Smooth muscle cell (in vitro differentiated cells): ENCODE measurements at regions not wholly inside any gene's neighbourhood (a gene's known extent, or its start where the extent isn't known, plus 50 kb on each side); places are given as distances from the start of the nearest gene placed in this dataset.

Experiments
- DNase-seq: peaks from one replicate; lab custom pipeline; 2025; ENCODE audit not compliant: unreplicated experiment; lab: John Stamatoyannopoulos, UW
- H2AFZ ChIP-seq: fragments of 200-600 bp; sonication (generic); 2 replicates; pipeline ENCODE4 v1.6.0; 2016; ENCODE audit warnings: antibody characterized with exemption, low read depth, mild to moderate bottlenecking
- H3F3A ChIP-seq: fragments of 200-600 bp; sonication (generic); 2 replicates; pipeline ENCODE4 v1.6.0; 2017; ENCODE audit warnings: antibody characterized with exemption, low read depth
- H3K27ac ChIP-seq: fragments of 200-600 bp; sonication (generic); 2 replicates; pipeline ENCODE4 v1.5.1; 2016; ENCODE audit warnings: low read depth, mild to moderate bottlenecking
- H3K27me3 ChIP-seq: fragments of 200-600 bp; sonication (generic); 2 replicates; pipeline ENCODE4 v1.6.1; 2016; ENCODE audit warnings: low read depth, mild to moderate bottlenecking
- H3K36me3 ChIP-seq: fragments of 200-600 bp; sonication (generic); 2 replicates; pipeline ENCODE4 v1.5.1; 2016; ENCODE audit warnings: low read depth
- H3K4me1 ChIP-seq: fragments of 200-600 bp; sonication (generic); 2 replicates; pipeline ENCODE4 v1.5.1; 2016; ENCODE audit warnings: low read depth
- H3K4me2 ChIP-seq: fragments of 200-600 bp; sonication (generic); 2 replicates; pipeline ENCODE4 v1.6.0; 2016; ENCODE audit warnings: mild to moderate bottlenecking
- H3K4me3 ChIP-seq: fragments of 200-600 bp; sonication (generic); 2 replicates; pipeline ENCODE4 v1.5.1; 2016; ENCODE audit warnings: mild to moderate bottlenecking
- H3K79me2 ChIP-seq: fragments of 200-600 bp; sonication (generic); 2 replicates; pipeline ENCODE4 v1.6.0; 2016; ENCODE audit warnings: low read depth, mild to moderate bottlenecking
- H3K9ac ChIP-seq: fragments of 200-600 bp; sonication (generic); 2 replicates; pipeline ENCODE4 v1.6.0; 2016; ENCODE audit warnings: low read depth
- H3K9me3 ChIP-seq: fragments of 200-600 bp; sonication (generic); replicated peaks from 2 replicates; pipeline ENCODE4 v1.5.1; 2016; ENCODE audit warnings: low read depth
- H4K20me1 ChIP-seq: fragments of 200-600 bp; sonication (generic); 2 replicates; pipeline ENCODE4 v1.6.0; 2016; ENCODE audit warnings: low read depth
- WGBS: methylation state at CpG from one replicate; pipeline ENCODE4 v1.1.7; 2016; ENCODE audit warnings: low lambda C conversion rate; 5-methylcytosine and 5-hydroxymethylcytosine counted together
- TF ChIP-seq, protein P1 (sequence below): fragments of 200-600 bp; sonication (generic); IDR thresholded peaks from 2 replicates; pipeline ENCODE4 v1.5.1; 2017; ENCODE audit warnings: borderline replicate concordance, mild to moderate bottlenecking, antibody characterized with exemption; ENCODE audit not compliant: insufficient read depth, poor library complexity, severe bottlenecking

DNA sequence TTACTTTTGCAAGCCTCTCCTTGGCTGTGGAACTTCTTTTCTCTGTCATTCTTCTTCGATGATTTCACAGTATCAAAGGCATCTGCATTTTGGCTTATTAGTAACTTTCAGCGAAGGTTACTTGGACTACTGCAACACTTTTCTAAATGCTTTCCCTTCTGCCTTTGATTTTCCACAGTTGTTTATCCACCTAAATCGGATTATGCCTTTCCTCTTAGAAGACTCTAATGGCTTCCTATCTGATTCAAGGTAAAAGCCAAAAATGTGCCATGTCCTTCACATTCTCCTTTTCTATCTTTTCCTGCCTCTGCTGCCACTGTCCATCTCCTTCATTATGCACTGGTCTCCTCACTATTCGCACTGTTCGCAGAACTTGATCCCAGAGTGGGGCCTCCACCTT, 1606.3 kb upstream of the LRRTM3 start:
- Histone ChIP-seq H3K4me2 (no peak overlapping the region), H2AFZ (peak overlapping the region; percentile 59), H4K20me1 (no peaks in the 10 kb centered on the region), H3K4me3 (no peak overlapping the region), H3K27me3 (no peaks in the 10 kb centered on the region), H3K9me3 (no peaks in the 10 kb centered on the region), H3K9ac (no peak overlapping the region), H3K79me2 (no peaks in the 10 kb centered on the region), H3F3A (no peaks in the 10 kb centered on the region), H3K4me1 (no peaks in the 10 kb centered on the region), H3K36me3 (no peaks in the 10 kb centered on the region), H3K27ac (no peak overlapping the region)
- no peak for DNase-seq
- TF ChIP-seq, protein P1, sequence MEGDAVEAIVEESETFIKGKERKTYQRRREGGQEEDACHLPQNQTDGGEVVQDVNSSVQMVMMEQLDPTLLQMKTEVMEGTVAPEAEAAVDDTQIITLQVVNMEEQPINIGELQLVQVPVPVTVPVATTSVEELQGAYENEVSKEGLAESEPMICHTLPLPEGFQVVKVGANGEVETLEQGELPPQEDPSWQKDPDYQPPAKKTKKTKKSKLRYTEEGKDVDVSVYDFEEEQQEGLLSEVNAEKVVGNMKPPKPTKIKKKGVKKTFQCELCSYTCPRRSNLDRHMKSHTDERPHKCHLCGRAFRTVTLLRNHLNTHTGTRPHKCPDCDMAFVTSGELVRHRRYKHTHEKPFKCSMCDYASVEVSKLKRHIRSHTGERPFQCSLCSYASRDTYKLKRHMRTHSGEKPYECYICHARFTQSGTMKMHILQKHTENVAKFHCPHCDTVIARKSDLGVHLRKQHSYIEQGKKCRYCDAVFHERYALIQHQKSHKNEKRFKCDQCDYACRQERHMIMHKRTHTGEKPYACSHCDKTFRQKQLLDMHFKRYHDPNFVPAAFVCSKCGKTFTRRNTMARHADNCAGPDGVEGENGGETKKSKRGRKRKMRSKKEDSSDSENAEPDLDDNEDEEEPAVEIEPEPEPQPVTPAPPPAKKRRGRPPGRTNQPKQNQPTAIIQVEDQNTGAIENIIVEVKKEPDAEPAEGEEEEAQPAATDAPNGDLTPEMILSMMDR = no peak
- WGBS = 91% methylated on average over 5 of the region's 5 CpGs

DNA sequence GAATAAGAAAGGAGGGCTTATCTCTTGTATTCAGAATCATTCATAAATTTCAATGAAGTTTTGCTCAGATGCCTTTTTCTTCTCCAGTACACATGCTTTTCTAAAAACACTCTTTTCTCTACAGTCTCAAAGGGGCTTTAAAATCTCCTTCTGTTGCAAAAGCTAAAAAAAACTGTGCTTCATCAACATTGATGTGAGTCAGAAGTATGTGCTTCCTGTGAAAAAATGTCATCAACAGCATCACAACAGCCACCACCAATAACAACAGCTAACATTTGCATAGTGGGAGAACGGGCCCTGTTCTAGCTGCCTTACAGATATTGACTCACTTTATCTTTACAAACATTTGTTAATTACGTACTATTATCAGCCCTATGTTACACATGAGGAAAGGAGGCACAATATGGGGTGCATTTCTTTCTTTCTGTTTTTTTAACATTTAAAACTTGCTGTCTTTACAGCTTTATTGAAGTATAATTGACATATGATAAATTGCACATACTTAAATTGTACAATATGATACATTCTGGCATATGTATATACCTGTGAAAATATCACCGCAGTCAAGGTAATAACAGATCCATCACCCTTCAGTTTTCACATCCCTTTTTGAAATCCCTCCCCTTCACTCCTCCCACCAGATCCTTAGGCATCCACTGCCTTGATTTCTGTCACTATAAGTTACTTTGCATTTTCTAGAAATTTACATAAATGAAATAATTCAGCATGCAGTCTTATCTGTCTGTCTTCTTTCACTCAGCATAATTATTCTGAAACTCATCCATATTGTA, 1605.4 kb upstream of the LRRTM3 start:
- DNase-seq = no peak
- H3K4me2 ChIP-seq = no peak overlapping the region
- no peaks in the 10 kb centered on the region for H3F3A ChIP-seq
- TF ChIP-seq, protein P1 = no peak
- H4K20me1 ChIP-seq = no peaks in the 10 kb centered on the region
- H2AFZ ChIP-seq = peak overlapping the region; percentile 59
- H3K9me3 ChIP-seq = no peaks in the 10 kb centered on the region
- 48% methylated on average over 3 of the region's 3 CpGs for WGBS
- H3K27ac ChIP-seq = no peak overlapping the region
- H3K9ac ChIP-seq = no peak overlapping the region
- H3K4me1 ChIP-seq = peaks cover 1% of the 10 kb centered on the region
- H3K4me3 ChIP-seq = no peak overlapping the region
- no peaks in the 10 kb centered on the region for H3K36me3 ChIP-seq
- H3K79me2 ChIP-seq = no peaks in the 10 kb centered on the region
- H3K27me3 ChIP-seq = no peaks in the 10 kb centered on the region

DNA sequence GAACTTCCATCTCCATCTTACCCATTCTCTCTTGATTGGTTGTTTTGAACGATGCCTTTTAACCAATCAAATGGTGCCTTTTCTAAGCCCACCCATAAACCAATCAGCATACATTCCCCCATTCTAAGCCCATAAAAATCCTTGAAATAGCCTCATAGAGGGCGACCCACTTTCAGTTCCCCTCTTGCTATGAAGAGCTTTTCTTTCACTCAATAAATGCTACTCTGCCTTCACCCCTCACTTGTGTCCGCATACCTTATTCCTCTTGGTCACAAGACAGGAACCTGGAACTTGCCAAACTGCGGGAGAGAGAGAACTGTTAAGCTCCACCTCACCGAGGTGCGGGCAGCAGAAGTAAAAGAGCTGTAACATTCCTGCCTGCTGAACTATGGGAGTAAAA, 1602.0 kb upstream of the LRRTM3 start:
- H3K27me3 ChIP-seq = no peaks in the 10 kb centered on the region
- 95% methylated on average over 6 of the region's 6 CpGs for WGBS
- peaks cover 13% of the 10 kb centered on the region for H3K4me1 ChIP-seq
- H3K9me3 ChIP-seq = no peaks in the 10 kb centered on the region
- H3K4me2 ChIP-seq = no peak overlapping the region
- H4K20me1 ChIP-seq = no peaks in the 10 kb centered on the region
- no peaks in the 10 kb centered on the region for H3K79me2 ChIP-seq
- H3F3A ChIP-seq = no peaks in the 10 kb centered on the region
- no peak overlapping the region for H3K9ac ChIP-seq
- no peak overlapping the region for H3K4me3 ChIP-seq
- no peak overlapping the region for H2AFZ ChIP-seq
- TF ChIP-seq, protein P1 = no peak
- no peak overlapping the region for H3K27ac ChIP-seq
- DNase-seq = no peak
- no peaks in the 10 kb centered on the region for H3K36me3 ChIP-seq

DNA sequence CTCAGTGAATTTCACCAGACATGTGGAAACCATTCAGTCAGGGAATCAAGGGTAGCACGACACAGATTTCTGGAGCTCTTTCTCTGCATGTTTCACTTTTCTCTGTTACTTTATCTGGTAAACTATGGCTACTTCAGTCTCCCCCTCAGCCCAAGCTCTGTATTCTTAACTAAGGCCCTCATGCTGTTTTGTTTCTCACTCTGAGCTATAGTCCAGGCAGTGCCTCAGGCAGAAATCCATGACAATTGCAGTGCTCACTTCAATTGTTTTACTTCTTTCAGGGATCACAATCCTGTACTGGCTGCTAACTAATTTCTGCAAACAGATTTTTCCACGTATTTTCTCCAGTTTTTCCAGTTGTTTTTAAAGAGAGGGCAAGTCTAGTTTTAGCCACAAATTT, 1599.9 kb upstream of the LRRTM3 start:
- Histone ChIP-seq H3K9me3 (no peaks in the 10 kb centered on the region), H3K4me1 (peaks cover 13% of the 10 kb centered on the region), H3F3A (no peaks in the 10 kb centered on the region), H3K27me3 (no peaks in the 10 kb centered on the region), H3K9ac (no peak overlapping the region), H3K4me2 (no peak overlapping the region), H4K20me1 (no peaks in the 10 kb centered on the region), H2AFZ (no peak overlapping the region), H3K4me3 (no peak overlapping the region), H3K36me3 (no peaks in the 10 kb centered on the region), H3K27ac (no peak overlapping the region), H3K79me2 (no peaks in the 10 kb centered on the region)
- TF ChIP-seq, protein P1 = no peak
- DNase-seq = no peak
- 46% methylated on average over 2 of the region's 2 CpGs for WGBS
